ENCODE measurements at regions not wholly inside any gene's neighbourhood (a gene's known extent, or its start where the extent isn't known, plus 50 kb on each side); places are given as distances from the start of the nearest gene placed in this dataset.

DNA sequence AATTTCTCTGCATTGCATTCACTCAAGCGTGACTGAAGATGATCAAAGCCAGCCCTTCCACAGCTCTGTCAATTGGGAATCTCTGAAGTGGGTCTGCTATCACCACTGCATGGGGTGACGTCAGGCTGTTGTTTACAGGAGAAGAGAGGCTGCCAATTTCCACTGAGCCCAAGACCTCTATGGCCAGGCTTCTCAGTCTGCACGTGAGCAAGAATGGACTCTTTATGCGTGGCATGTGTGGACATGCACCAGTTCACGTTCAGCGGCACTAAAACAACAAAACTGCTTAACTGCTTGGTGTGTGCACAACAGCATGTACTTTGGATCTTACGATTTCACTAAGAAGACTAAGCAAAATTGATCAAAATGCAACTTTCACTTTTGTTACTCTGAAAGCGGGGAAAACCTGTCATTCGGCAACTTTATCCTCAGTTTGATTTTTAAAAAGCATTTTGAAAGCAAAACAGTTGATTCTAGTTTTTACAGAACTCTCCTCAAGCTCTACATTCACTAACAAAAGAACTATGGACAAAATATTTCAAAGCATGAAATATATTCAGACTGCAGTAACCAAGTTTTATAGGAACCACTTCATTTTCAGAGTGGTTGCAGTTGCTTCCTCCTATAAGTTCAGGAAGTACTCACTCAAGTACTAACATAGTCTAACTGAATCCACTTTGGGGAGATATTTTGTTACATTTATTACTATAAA, 77.0 kb upstream of the SERTAD2 start:
- 3% methylated on average over 9 of the region's 9 CpGs for WGBS
- DNase-seq (ENCODE audit: low spot score), result peak; percentile 55
- TF ChIP-seq NR2F2 (IDR thresholded peaks at IDR 0.05) (peak; percentile 32), FOXA1 (IDR thresholded peaks at IDR 0.05) (peak; percentile 98), CTCF (IDR thresholded peaks at IDR 0.05; ENCODE audit: low read depth, low read length, missing input control) (no peak), TAF1 (conservative IDR thresholded peaks at IDR 0.05) (peak; percentile 54), HNF4G (IDR thresholded peaks at IDR 0.05) (peak; percentile 89), YY1 (IDR thresholded peaks at IDR 0.05) (peak; percentile 94), HNF4A (conservative IDR thresholded peaks at IDR 0.05) (peak; percentile 94 to 96), RAD21 (IDR thresholded peaks at IDR 0.05) (peak; percentile 55 to 68), RXRA (IDR thresholded peaks at IDR 0.05) (peak; percentile 78 to 94), SP1 (IDR thresholded peaks at IDR 0.05) (peak; percentile 91), JUND (IDR thresholded peaks at IDR 0.05) (peak; percentile 97), ATF3 (IDR thresholded peaks at IDR 0.05) (peak; percentile 92), GABPA (IDR thresholded peaks at IDR 0.05 in 1 of 2, conservative IDR thresholded peaks at IDR 0.05 in 1 of 2) (peak in 1 of 2 donors; percentile 48), FOXA2 (IDR thresholded peaks at IDR 0.05) (peak; percentile 97), EGR1 (IDR thresholded peaks at IDR 0.05; ENCODE audit: low read depth in 2 of 2) (no peak)
- TF ChIP-seq, protein P1, sequence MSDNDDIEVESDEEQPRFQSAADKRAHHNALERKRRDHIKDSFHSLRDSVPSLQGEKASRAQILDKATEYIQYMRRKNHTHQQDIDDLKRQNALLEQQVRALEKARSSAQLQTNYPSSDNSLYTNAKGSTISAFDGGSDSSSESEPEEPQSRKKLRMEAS (IDR thresholded peaks at IDR 0.05), result peak; percentile 92
- TF ChIP-seq, protein P2, sequence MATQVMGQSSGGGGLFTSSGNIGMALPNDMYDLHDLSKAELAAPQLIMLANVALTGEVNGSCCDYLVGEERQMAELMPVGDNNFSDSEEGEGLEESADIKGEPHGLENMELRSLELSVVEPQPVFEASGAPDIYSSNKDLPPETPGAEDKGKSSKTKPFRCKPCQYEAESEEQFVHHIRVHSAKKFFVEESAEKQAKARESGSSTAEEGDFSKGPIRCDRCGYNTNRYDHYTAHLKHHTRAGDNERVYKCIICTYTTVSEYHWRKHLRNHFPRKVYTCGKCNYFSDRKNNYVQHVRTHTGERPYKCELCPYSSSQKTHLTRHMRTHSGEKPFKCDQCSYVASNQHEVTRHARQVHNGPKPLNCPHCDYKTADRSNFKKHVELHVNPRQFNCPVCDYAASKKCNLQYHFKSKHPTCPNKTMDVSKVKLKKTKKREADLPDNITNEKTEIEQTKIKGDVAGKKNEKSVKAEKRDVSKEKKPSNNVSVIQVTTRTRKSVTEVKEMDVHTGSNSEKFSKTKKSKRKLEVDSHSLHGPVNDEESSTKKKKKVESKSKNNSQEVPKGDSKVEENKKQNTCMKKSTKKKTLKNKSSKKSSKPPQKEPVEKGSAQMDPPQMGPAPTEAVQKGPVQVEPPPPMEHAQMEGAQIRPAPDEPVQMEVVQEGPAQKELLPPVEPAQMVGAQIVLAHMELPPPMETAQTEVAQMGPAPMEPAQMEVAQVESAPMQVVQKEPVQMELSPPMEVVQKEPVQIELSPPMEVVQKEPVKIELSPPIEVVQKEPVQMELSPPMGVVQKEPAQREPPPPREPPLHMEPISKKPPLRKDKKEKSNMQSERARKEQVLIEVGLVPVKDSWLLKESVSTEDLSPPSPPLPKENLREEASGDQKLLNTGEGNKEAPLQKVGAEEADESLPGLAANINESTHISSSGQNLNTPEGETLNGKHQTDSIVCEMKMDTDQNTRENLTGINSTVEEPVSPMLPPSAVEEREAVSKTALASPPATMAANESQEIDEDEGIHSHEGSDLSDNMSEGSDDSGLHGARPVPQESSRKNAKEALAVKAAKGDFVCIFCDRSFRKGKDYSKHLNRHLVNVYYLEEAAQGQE (IDR thresholded peaks at IDR 0.05), result peak; percentile 92
- TF ChIP-seq, protein P3, sequence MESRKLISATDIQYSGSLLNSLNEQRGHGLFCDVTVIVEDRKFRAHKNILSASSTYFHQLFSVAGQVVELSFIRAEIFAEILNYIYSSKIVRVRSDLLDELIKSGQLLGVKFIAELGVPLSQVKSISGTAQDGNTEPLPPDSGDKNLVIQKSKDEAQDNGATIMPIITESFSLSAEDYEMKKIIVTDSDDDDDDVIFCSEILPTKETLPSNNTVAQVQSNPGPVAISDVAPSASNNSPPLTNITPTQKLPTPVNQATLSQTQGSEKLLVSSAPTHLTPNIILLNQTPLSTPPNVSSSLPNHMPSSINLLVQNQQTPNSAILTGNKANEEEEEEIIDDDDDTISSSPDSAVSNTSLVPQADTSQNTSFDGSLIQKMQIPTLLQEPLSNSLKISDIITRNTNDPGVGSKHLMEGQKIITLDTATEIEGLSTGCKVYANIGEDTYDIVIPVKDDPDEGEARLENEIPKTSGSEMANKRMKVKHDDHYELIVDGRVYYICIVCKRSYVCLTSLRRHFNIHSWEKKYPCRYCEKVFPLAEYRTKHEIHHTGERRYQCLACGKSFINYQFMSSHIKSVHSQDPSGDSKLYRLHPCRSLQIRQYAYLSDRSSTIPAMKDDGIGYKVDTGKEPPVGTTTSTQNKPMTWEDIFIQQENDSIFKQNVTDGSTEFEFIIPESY (IDR thresholded peaks at IDR 0.05), result peak; percentile 86
- Histone ChIP-seq H3K4me3 (ENCODE audit: low read depth in 1 of 3, low read length in 3 of 3) (peak overlapping the region; percentile 48 to 79 (median 51)), H3K4me1 (ENCODE audit: control insufficient read depth in 4 of 4, insufficient read depth in 4 of 4, low read length in 3 of 4) (peaks cover 4 to 38% (median 17%) of the 10 kb centered on the region in 4 donors), H3K9ac (ENCODE audit: low read depth in 1 of 2, low read length in 2 of 2) (peak overlapping the region; percentile 89 to 92), H3K9me3 (ENCODE audit: control insufficient read depth in 4 of 4, low read length in 3 of 4) (no peaks in the 10 kb centered on the region), H3K36me3 (ENCODE audit: control insufficient read depth in 4 of 4, insufficient read depth in 3 of 4, low read depth in 1 of 4, low read length in 3 of 4) (peaks cover 0 to 4% (median 0%) of the 10 kb centered on the region in 4 donors), H3K27me3 (ENCODE audit: control insufficient read depth in 4 of 4, insufficient read depth in 4 of 4, low read length in 3 of 4) (no peaks in the 10 kb centered on the region), H3K27ac (ENCODE audit: low read depth in 1 of 2, low read length in 2 of 2) (peak overlapping the region; percentile 84 to 94)

Data from liver (tissue), 8 donors.